T-helper 1 cell treated with Interleukin-12 subunit alpha and Interleukin-12 subunit beta and Interleukin-4 antibody, amounts not matched to agents 30 μg/mL and 1 μg/mL, for 36 hours (primary cell): ENCODE measurements at regions not wholly inside any gene's neighbourhood (a gene's known extent, or its start where the extent isn't known, plus 50 kb on each side); places are given as distances from the start of the nearest gene placed in this dataset.
"Not testable (repeated sequence)": the region's sequence is repeated elsewhere in the genome, so short reads cannot be mapped to it uniquely, and the experiment has no call there.

ENCODE experiments used
- H3K27ac Mint-ChIP-seq: one replicate; pipeline ENCODE4 v1.8.0; 2021; ENCODE audit warnings: mild to moderate bottlenecking, mixed read lengths
- H3K27me3 Mint-ChIP-seq: one replicate; pipeline ENCODE4 v1.8.0; 2021; ENCODE audit warnings: low read depth, mixed read lengths
- H3K36me3 Mint-ChIP-seq: one replicate; pipeline ENCODE4 v1.8.0; 2021; ENCODE audit warnings: low read depth, mixed read lengths
- H3K4me1 Mint-ChIP-seq: one replicate; pipeline ENCODE4 v1.8.0; 2021; ENCODE audit warnings: low read depth, mixed read lengths
- H3K4me3 Mint-ChIP-seq: one replicate; pipeline ENCODE4 v1.8.0; 2021; ENCODE audit warnings: mild to moderate bottlenecking, moderate library complexity, mixed read lengths
- H3K9me3 Mint-ChIP-seq: one replicate; pipeline ENCODE4 v1.8.0; 2021; ENCODE audit warnings: mixed read lengths

DNA sequence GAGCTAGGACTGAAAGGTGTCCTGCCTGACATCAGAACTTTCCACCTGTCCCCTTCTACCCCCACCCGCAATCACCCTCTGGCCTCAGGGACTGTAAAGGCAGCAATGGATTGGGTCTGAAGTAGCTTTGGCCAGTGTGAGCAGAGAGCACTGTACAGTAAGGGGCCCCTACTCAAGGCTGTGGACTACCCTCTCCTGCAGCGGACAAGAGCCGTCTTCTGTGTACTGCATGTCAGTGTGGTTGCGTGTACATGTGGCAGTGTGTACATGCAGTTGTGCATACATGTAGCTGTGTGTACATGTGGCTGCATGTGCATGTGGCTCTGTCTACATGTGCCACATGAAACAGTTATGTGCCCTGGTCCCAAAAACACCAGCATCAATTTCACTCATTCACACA lies 205.9 kb upstream of the LINGO1 start:
- Mint-ChIP-seq H3K9me3 (no peaks in the 10 kb centered on the region), H3K27me3 (peaks cover 11% of the 10 kb centered on the region), H3K36me3 (no peaks in the 10 kb centered on the region), H3K27ac (no peak overlapping the region), H3K4me3 (no peak overlapping the region), H3K4me1 (no peaks in the 10 kb centered on the region)

DNA sequence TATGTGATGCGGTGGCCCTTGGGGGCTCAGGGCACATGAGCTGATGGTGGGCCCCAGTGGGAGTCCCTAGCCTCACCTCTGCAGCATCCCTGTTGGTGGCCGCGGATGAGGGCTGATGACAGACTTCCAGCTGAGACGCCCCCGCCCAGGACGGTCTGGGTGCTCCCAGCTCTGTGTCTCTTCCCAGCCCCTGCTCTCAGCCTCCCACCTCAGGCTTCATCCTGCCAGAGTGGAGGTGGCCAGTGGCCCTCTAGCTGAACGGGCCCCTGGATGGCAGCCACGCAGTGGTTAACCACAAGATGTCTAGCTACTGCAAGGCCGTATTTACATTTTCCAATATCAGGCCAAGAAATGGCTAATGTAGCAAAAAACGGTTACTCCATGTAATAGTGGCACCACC lies 205.3 kb upstream of the LINGO1 start:
- H3K4me1 Mint-ChIP-seq: no peaks in the 10 kb centered on the region
- no peaks in the 10 kb centered on the region for H3K36me3 Mint-ChIP-seq
- peaks cover 11% of the 10 kb centered on the region for H3K27me3 Mint-ChIP-seq
- no peak overlapping the region for H3K27ac Mint-ChIP-seq
- H3K9me3 Mint-ChIP-seq: no peaks in the 10 kb centered on the region
- H3K4me3 Mint-ChIP-seq: no peak overlapping the region

DNA sequence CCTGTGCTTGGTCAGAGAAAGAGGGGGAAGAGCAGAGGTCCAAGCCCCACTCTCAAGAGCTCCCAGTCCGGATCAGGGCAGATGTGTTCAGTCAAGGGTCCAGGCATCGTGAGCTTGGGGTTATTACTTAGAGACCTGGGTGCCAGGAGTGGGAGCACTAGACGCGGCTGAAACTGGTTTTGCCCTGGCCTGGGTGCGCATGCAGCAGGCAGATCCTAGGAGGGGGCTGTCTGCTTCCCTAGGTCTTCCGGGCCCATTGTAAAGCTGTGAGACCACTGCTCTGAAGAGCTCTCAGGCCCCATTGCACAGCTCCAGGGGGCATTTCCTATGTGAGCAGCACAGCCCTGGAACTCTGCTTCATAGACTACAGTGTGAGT lies 204.9 kb upstream of the LINGO1 start:
- H3K27ac Mint-ChIP-seq: no peak overlapping the region
- no peaks in the 10 kb centered on the region for H3K9me3 Mint-ChIP-seq
- no peak overlapping the region for H3K4me3 Mint-ChIP-seq
- H3K27me3 Mint-ChIP-seq: peaks cover 11% of the 10 kb centered on the region
- no peaks in the 10 kb centered on the region for H3K4me1 Mint-ChIP-seq
- no peaks in the 10 kb centered on the region for H3K36me3 Mint-ChIP-seq

DNA sequence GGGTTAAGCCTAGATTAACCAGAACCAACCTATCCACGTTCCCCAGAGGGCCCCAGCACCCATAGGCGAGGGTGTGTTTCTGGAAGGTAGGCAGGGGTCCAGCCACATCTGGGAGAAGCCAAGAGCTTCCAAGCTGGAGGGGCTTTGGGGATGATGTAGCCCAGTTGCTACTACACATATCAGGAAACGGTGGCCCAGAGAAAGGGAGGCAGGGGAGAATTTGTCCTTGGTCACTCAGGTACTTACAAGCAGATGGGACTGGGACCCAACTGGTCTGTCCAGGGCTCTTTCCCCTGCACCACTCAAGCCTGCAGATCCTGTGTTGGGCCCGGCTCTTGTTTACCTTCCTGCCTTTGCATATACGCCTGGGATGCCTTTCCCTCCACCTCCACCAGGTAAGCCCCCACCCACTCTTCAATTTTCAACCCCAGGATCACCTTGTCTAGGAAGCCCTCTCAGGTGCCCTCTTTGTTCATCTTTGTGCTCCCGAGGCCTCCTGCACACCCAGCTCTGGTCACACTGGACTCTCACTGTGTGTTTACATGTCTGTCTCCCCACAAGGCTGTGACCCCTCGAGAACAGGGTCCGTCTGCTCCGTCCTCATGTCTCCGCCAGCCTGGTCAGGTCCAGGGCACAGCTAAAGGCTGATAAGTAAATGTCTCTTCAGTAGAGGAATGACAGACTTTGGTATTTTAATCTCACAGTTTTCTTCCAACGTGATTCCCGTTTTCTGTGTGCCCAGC lies 204.4 kb upstream of the LINGO1 start:
- no peaks in the 10 kb centered on the region for H3K36me3 Mint-ChIP-seq
- H3K9me3 Mint-ChIP-seq: no peaks in the 10 kb centered on the region
- H3K4me3 Mint-ChIP-seq: no peak overlapping the region
- H3K27ac Mint-ChIP-seq: no peak overlapping the region
- peaks cover 8% of the 10 kb centered on the region for H3K27me3 Mint-ChIP-seq
- no peaks in the 10 kb centered on the region for H3K4me1 Mint-ChIP-seq

DNA sequence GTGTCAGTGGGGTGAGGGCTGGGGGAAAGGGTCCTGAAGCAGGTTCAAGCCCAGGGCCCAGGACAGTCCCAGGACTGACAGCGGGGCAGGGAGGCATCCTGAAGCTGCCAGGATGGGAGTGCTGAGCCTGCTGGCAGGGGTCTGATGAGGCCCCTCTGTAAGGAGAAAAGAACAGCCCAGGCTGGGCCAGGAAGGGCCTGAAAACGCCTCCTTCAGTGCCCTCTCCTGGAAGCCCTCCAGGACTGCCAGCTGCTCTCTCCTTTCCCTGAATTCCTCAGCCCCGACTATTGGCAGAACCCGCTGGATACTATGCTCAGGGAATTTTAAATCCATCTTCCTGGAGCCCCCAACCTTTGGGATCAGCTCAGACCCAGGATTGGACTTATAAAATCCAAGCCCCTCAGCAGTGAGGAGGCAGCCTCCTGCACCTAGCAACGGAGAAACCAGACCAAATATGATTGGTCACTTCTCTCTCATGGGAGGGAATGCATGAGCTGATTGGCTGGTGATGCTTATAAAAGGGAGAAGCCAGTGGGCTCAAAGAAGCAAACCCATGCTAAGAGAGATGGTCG lies 203.5 kb upstream of the LINGO1 start:
- Mint-ChIP-seq H3K4me3 (no peak overlapping the region), H3K4me1 (no peaks in the 10 kb centered on the region), H3K27ac (no peak overlapping the region), H3K36me3 (no peaks in the 10 kb centered on the region), H3K27me3 (peaks cover 6% of the 10 kb centered on the region), H3K9me3 (no peaks in the 10 kb centered on the region)

DNA sequence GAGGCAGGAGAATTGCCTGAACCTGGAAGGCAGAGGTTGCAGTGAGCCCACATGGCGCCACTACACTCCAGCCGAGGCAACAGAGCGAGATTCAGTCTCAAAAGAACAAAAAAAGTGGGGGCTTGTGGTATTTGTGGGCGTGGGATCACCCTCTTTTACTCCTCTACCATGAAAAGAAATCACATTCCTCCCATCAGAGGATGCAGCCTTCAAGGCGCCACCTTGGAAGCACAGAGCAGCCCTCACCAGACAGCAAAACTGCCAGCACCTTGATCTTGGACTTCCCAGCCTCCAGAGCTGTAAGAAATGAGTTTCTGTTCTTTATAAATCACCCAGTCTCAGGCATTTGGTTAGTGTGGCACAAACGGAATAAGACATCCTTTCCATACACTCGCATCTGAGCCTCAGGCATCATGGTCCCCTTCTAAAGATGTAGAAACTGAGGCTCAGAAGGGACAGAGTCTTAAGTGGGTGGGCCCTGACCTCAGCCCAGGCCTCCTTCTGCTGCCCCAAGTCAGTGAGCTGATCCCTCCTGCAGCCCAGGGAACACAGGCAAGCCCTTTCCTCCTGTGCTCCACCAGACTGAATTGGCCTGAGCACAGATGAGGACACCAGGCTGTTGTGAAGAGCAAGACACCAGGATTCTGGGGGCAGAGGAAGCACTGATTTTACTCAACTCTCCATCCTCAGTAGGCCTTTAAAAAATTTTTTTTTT lies 201.7 kb upstream of the LINGO1 start:
- peaks cover 3% of the 10 kb centered on the region for H3K27me3 Mint-ChIP-seq
- H3K4me3 Mint-ChIP-seq: no peak overlapping the region
- H3K9me3 Mint-ChIP-seq: no peaks in the 10 kb centered on the region
- no peak overlapping the region for H3K27ac Mint-ChIP-seq
- H3K36me3 Mint-ChIP-seq: no peaks in the 10 kb centered on the region
- no peaks in the 10 kb centered on the region for H3K4me1 Mint-ChIP-seq

DNA sequence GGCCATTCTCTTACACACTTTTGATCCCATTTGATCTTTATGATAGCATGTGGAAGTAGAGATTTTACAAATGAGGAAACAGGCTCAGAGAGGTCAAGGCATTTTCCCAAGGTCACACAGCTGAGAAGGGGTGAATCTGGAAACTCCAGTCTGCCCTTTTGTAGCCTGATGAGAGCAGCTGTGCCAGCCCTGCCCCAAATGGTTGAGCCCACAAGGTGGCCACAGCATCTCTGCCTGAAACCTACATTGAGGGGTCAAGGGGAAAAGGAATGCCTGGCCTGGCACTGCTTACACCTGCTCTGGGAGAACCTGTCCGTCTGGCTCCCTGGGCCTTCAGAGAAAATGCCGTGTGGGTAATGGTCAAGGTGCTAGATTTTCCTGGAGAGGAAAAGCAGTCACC lies 200.2 kb upstream of the LINGO1 start:
- no peak overlapping the region for H3K27ac Mint-ChIP-seq
- H3K9me3 Mint-ChIP-seq: no peaks in the 10 kb centered on the region
- peaks cover 3% of the 10 kb centered on the region for H3K27me3 Mint-ChIP-seq
- H3K36me3 Mint-ChIP-seq: no peaks in the 10 kb centered on the region
- H3K4me1 Mint-ChIP-seq: no peaks in the 10 kb centered on the region
- H3K4me3 Mint-ChIP-seq: no peak overlapping the region

DNA sequence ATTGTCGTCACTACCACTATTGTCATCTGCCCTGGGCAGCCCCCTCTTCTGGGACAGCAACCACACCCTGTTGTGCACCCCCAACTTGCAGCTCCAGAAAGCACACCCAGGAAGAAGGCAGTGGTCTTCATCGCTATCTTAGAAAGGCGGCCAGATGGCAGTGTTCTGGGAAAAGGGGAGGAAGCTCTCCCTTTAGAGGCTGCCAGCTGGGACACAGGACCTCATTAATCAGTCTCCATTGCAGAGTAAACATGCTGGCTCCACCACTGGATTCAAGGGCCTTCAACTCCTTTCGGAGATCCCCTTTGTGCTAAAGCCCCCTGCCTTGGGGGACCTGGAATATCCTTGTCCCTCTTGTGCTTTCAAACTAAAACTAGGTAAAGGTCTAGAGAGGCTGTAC lies 199.3 kb upstream of the LINGO1 start:
- no peaks in the 10 kb centered on the region for H3K4me1 Mint-ChIP-seq
- no peak overlapping the region for H3K4me3 Mint-ChIP-seq
- no peak overlapping the region for H3K27ac Mint-ChIP-seq
- no peaks in the 10 kb centered on the region for H3K36me3 Mint-ChIP-seq
- no peaks in the 10 kb centered on the region for H3K27me3 Mint-ChIP-seq
- H3K9me3 Mint-ChIP-seq: no peaks in the 10 kb centered on the region

DNA sequence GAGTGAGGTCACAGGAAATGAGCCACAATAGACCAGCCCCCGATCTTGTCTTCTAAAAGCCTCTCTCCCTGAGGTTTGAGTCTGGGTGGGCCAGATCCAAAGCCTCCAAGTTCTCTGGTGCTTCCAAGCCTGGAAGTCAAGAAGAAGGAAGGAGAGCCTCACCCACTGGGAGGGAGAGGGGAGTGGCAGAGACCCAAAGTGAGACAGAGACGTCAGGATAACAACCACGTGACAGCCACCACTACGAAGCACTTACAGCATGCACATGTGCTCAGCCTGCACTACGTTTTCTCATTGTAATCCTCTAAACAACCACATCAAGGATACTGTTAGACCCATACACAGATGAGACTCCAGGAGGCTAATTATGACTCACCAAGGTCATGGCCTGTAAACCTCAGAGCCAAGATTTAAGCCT lies 197.3 kb upstream of the LINGO1 start:
- Mint-ChIP-seq H3K27ac (no peak overlapping the region), H3K27me3 (no peaks in the 10 kb centered on the region), H3K9me3 (no peaks in the 10 kb centered on the region), H3K4me1 (no peaks in the 10 kb centered on the region), H3K36me3 (no peaks in the 10 kb centered on the region), H3K4me3 (no peak overlapping the region)

DNA sequence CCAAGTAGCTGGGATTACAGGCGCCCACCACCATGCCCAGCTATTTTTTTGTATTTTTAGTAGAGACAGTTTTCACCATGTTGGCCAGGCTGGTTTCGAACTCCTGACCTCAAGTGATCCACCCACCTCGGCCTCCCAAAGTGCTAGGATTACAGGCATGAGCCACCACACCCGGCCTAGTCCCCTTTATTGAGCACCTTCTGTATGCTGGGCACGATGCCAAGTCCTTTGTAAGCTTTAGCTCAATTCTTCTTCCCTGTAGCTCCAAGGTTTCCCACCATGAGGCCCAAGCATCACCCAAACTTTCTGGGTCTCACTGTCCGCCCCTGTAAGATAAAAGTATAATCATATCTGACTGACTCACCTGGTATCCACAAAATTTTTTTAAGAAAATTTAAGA lies 196.6 kb upstream of the LINGO1 start:
- not testable (repeated sequence) for H3K4me3 Mint-ChIP-seq, H3K27me3 Mint-ChIP-seq, H3K9me3 Mint-ChIP-seq, H3K4me1 Mint-ChIP-seq, H3K36me3 Mint-ChIP-seq, H3K27ac Mint-ChIP-seq

DNA sequence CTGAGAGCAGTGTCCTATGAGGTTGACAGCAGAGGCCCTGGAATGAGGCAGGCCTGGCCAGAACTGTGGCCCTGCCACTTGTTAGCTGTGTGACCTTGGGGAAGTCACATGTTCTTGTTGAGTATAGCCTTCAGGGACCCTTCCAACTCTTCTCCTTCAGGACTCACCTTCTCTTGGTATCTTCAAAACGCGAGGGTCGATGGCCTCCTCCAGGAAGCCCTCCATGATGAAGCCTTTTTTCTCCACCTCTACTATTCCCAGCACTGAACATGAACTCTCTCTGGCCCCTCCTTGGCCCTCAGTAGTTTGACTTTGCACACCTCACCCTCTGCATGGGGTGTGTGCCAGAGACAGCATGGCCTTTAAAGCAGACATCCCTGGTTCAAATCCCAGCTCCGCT lies 195.1 kb upstream of the LINGO1 start:
- no peak overlapping the region for H3K27ac Mint-ChIP-seq
- H3K36me3 Mint-ChIP-seq: no peaks in the 10 kb centered on the region
- H3K27me3 Mint-ChIP-seq: peaks cover 8% of the 10 kb centered on the region

DNA sequence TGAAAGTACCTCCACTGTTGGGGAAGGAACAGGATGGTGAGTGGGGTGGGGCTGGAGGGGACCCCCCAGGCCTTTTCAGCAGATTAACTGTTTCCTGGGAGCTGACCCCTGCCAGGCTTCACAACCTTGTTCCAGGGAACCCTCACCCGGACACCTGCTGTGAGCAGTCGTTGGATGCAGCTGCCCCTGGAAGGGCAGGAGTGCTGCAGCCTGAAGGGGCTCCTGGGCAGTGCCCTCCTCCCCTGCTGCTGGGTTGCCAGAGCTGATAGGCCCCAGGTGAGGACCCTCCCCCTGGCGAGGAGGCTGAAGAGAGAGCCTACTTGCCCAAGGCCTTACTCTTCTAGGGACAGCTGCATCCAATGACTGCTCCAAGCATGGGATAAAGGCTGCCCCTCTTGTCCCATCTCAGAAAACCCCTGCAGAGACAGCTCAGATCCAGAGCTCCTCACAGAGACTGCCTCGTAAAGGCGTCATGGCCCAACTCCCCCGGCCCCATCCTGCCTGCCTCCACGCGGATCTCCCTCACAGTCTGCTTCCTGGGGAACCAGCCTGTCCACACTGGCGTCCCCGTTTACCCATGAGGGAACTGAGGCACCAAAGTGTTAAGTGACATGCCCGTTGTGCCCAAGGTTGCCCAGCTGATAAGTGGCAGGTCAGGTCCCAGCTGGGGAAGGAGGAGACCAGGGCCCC lies 193.4 kb upstream of the LINGO1 start:
- Mint-ChIP-seq H3K27me3 (peaks cover 22% of the 10 kb centered on the region), H3K27ac (no peak overlapping the region), H3K9me3 (no peaks in the 10 kb centered on the region), H3K4me3 (no peak overlapping the region), H3K4me1 (no peaks in the 10 kb centered on the region), H3K36me3 (no peaks in the 10 kb centered on the region)

More for the DNA sequence above, 195.1 kb upstream of the LINGO1 start:
- no peak overlapping the region for H3K4me3 Mint-ChIP-seq
- H3K9me3 Mint-ChIP-seq: no peaks in the 10 kb centered on the region
- H3K4me1 Mint-ChIP-seq: no peaks in the 10 kb centered on the region

DNA sequence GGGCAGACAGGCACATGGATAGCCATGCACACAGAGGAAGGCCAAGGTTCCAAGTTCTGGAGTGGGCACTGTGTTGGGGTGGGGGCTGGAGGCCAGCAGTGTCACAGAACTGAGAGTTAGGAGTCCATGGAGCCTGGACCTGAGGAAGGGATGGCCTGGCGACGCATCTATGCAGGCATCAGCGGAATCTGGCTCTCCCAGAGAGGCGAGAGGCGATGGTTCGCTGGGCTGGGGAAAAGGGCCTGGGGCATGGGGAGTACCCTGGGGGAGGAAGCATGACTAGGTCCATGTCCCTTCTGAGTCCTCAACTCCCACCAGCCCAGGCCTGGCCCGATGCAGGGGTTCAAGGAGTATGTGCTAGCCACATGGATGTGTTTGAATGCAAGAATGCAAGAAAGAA lies 192.8 kb upstream of the LINGO1 start:
- Mint-ChIP-seq H3K36me3 (no peaks in the 10 kb centered on the region), H3K4me3 (no peak overlapping the region), H3K4me1 (no peaks in the 10 kb centered on the region), H3K27me3 (peaks cover 28% of the 10 kb centered on the region), H3K9me3 (no peaks in the 10 kb centered on the region), H3K27ac (no peak overlapping the region)

DNA sequence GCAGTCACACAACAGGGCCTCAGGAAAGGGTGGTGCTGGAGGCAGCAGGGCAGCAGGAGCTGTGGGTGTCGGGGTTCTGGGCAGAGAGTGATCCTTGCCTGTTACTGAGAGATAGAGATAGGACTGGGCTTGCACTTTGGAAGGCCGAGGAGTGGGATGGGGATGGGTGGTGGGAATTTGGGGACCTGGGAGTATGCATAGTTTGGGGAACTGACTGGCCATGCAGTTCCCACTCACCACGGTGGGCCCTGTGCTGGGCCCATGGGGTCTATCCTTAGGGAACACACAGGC lies 192.5 kb upstream of the LINGO1 start:
- Mint-ChIP-seq H3K9me3 (no peaks in the 10 kb centered on the region), H3K27ac (no peak overlapping the region), H3K4me1 (no peaks in the 10 kb centered on the region), H3K27me3 (peaks cover 31% of the 10 kb centered on the region), H3K36me3 (no peaks in the 10 kb centered on the region), H3K4me3 (no peak overlapping the region)
